Tibial nerve (tissue), 4 donors: ENCODE measurements at regions not wholly inside any gene's neighbourhood (a gene's known extent, or its start where the extent isn't known, plus 50 kb on each side); places are given as distances from the start of the nearest gene placed in this dataset.

Experiments
- DNase-seq, 2 donors: peaks; one replicate each; pipeline ENCODE4 v3.0.0-alpha.2; 2019; ENCODE audit warnings: low spot score in 2 of 2
- H3K27ac ChIP-seq, 4 donors: fragments of 200-600 bp; sonication (generic) in 3 of 4; one replicate each; pipeline ENCODE4 v1.5.1; 2017 to 2019; ENCODE audit warnings: mild to moderate bottlenecking in 1 of 4
- H3K27me3 ChIP-seq, 2 donors: fragments of 200-600 bp; sonication (generic) in 1 of 2; one replicate each; pipeline versions ENCODE4 v1.5.1 to v1.6.0; 2017 to 2019
- H3K36me3 ChIP-seq, 3 donors: fragments of 200-600 bp; sonication (generic); one replicate each; pipeline ENCODE4 v1.5.1; 2018 to 2019
- H3K4me1 ChIP-seq, 4 donors: fragments of 200-600 bp; sonication (generic) in 3 of 4; one replicate each; pipeline ENCODE4 v1.5.1; 2017 to 2019
- H3K4me3 ChIP-seq, 4 donors: fragments of 200-600 bp; sonication (generic) in 3 of 4; one replicate each; pipeline ENCODE4 v1.5.1; 2017 to 2019; ENCODE audit warnings: mild to moderate bottlenecking in 1 of 4, moderate library complexity in 1 of 4
- H3K9me3 ChIP-seq, 4 donors: fragments of 200-600 bp; sonication (generic) in 3 of 4; one replicate each; pipeline ENCODE4 v1.5.1; 2017 to 2019
- EP300 ChIP-seq, 2 donors: sonication (generic); formaldehyde crosslinking; IDR thresholded peaks; one replicate each; pipeline ENCODE4 v1.6.1; 2017; ENCODE audit warnings: antibody characterized with exemption in 2 of 2, mild to moderate bottlenecking in 1 of 2
- POLR2A ChIP-seq, 2 donors: fragments of 450-650 bp; IDR thresholded peaks; one replicate each; pipeline ENCODE4 v1.6.1; 2017; ENCODE audit warnings: antibody characterized with exemption in 2 of 2, mild to moderate bottlenecking in 2 of 2, moderate library complexity in 2 of 2
- WGBS, 2 donors: methylation state at CpG; one replicate each; pipeline ENCODE4 v1.1.5; 2018; 5-methylcytosine and 5-hydroxymethylcytosine counted together
- TF ChIP-seq, protein P1 (sequence below), 5 experiments: fragments of 200-600 bp in 3 of 5; fragments of 450-650 bp in 2 of 5; sonication (generic) in 3 of 5; IDR thresholded peaks; one replicate each; pipeline ENCODE4 v1.5.1; 2016 to 2019; ENCODE audit warnings: antibody characterized with exemption in 5 of 5, mild to moderate bottlenecking in 3 of 5, moderate library complexity in 2 of 5

DNA sequence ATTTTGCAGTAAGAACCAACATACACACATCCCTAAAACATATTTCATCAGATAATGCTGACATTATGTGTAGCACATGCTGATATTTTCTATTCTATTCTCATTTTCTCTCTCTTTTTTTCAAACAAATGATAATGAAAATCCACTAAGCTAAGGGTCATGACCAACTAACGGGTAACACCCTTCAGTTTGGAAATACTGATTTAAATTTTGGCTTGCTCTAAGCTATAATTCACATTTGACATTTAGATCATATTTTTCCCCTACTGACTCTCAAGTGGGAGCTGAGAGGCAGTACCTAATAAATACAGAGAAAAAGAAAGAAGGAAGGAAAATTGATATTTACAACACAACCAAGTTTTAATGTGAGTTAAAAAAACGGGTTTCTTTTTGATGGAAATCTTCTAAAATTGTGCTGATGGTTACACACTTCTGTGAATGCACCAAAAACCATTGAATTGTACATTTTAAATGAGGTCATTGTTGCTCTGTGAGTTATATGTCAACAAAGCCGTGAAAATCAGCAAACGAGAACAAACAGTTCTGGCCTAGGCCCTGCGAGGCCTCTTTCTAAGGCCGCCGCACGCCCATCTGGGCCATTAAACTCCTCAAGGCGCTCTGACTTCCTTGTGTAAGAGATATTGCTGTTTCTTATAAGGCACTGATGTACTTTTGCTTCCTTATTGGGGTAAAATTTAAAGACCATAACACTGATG lies 124.2 kb downstream of the GALR1 start:
- Histone ChIP-seq H3K27me3 (no peaks in the 10 kb centered on the region), H3K36me3 (no peaks in the 10 kb centered on the region), H3K4me3 (no peak overlapping the region), H3K9me3 (peaks cover 0 to 14% (median 0%) of the 10 kb centered on the region in 4 donors), H3K27ac (peak overlapping the region; percentile 38 to 76 (median 65)), H3K4me1 (peaks cover 0 to 5% (median 0%) of the 10 kb centered on the region in 4 donors)
- WGBS, 2 donors, result 28 to 32% methylated on average over 9 of the region's 9 CpGs
- DNase-seq, result peak; percentile 29 to 40
- TF ChIP-seq EP300 (IDR thresholded peaks at IDR 0.05) (peak in 1 of 2 donors; percentile 48), POLR2A (IDR thresholded peaks at IDR 0.05) (no peak)

DNA sequence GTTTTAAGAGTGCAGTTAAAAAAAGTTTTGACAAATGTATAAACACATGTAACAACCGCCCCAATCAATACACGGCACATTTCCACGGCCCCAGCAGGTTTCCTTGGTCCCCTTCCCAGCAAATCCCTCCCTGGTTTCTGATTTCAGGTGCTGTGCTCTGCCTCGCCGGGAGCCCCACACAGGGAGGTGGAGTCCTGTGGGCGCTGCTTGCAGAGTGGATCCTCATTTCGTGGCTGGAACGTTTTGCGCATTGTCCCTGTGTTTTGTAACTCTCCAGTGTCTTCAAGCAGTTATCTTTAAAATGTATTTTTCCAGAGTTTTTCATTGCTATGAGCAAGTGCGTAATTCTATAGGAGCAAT lies 124.8 kb downstream of the GALR1 start:
- 51 to 63% methylated on average over 10 of the region's 10 CpGs for WGBS, 2 donors
- H3K36me3 ChIP-seq, result no peaks in the 10 kb centered on the region
- H3K4me1 ChIP-seq, result peaks cover 0 to 5% (median 0%) of the 10 kb centered on the region in 4 donors
- no peaks in the 10 kb centered on the region for H3K27me3 ChIP-seq
- TF ChIP-seq POLR2A (IDR thresholded peaks at IDR 0.05), result no peak
- no peak for TF ChIP-seq EP300 (IDR thresholded peaks at IDR 0.05)
- TF ChIP-seq, protein P1, sequence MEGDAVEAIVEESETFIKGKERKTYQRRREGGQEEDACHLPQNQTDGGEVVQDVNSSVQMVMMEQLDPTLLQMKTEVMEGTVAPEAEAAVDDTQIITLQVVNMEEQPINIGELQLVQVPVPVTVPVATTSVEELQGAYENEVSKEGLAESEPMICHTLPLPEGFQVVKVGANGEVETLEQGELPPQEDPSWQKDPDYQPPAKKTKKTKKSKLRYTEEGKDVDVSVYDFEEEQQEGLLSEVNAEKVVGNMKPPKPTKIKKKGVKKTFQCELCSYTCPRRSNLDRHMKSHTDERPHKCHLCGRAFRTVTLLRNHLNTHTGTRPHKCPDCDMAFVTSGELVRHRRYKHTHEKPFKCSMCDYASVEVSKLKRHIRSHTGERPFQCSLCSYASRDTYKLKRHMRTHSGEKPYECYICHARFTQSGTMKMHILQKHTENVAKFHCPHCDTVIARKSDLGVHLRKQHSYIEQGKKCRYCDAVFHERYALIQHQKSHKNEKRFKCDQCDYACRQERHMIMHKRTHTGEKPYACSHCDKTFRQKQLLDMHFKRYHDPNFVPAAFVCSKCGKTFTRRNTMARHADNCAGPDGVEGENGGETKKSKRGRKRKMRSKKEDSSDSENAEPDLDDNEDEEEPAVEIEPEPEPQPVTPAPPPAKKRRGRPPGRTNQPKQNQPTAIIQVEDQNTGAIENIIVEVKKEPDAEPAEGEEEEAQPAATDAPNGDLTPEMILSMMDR (IDR thresholded peaks at IDR 0.05), result no peak
- no peak overlapping the region for H3K4me3 ChIP-seq
- peak overlapping the region; percentile 38 to 76 (median 65) for H3K27ac ChIP-seq
- DNase-seq, result no peak
- peaks cover 0 to 11% (median 0%) of the 10 kb centered on the region in 4 donors for H3K9me3 ChIP-seq

DNA sequence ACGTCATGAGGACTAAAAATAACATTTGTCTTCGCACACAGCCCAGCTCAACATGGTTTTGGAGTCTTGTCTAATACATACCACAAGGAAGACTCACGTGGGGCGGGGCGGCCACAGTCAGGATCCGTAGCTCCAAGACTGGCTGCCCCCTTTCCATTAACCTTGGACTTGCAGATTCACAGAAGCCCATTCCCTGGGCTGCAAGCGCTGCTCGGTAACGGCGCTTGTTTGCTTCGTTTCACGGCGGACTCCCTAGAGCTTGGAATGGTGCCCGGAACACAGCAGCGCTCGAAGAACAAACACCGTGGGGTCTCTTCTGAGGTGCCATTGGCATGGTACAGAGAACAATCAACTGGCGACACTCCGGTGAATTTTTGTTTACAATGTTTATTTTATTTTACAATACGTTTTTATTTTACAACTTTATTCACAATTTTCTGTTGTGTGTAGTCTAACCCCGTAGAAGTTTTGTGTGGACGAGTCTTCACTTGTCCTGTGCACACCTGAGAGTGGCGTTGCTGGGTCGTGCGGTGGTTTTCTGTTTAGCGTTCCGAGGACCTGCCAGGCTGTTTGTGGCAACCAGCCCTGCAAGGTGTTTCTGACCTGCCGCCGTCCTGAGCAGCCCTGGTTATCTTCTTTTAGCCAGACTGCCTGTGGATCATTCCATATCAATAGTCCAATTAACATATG lies 126.5 kb downstream of the GALR1 start:
- TF ChIP-seq EP300 (IDR thresholded peaks at IDR 0.05) (no peak), POLR2A (IDR thresholded peaks at IDR 0.05) (no peak)
- TF ChIP-seq, protein P1 (IDR thresholded peaks at IDR 0.05), result no peak
- Histone ChIP-seq H3K27me3 (no peaks in the 10 kb centered on the region), H3K9me3 (no peaks in the 10 kb centered on the region), H3K4me1 (peaks cover 0 to 5% (median 0%) of the 10 kb centered on the region in 4 donors), H3K36me3 (no peaks in the 10 kb centered on the region), H3K4me3 (no peak overlapping the region), H3K27ac (no peak overlapping the region)
- no peak for DNase-seq
- WGBS, 2 donors, result 85 to 90% methylated on average over 29 of the region's 29 CpGs

DNA sequence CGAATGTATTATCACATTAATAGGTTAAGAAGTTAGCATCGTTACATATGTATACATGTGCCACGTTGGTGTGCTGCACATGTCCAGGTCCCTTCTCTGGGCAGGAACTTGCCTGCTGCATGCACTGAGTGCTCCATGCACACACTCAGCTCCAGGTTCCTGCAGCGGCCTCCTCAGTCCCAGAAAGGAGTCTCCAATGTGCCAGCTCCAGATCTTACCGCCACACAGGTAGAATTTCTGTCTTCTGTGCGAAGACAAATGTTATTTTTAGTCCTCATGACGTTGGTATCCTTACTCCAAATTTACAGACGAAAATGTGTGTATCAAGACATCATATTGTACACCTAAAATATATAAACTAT lies 127.1 kb downstream of the GALR1 start:
- WGBS, 2 donors, result 86 to 88% methylated on average over 8 of the region's 8 CpGs
- no peaks in the 10 kb centered on the region for H3K36me3 ChIP-seq
- H3K4me1 ChIP-seq, result peaks cover 0 to 5% (median 0%) of the 10 kb centered on the region in 4 donors
- H3K27ac ChIP-seq, result no peak overlapping the region
- H3K27me3 ChIP-seq, result no peaks in the 10 kb centered on the region
- H3K4me3 ChIP-seq, result no peak overlapping the region
- H3K9me3 ChIP-seq, result no peaks in the 10 kb centered on the region
- no peak for DNase-seq
- TF ChIP-seq POLR2A (IDR thresholded peaks at IDR 0.05), result no peak
- TF ChIP-seq EP300 (IDR thresholded peaks at IDR 0.05), result no peak
- TF ChIP-seq, protein P1 (IDR thresholded peaks at IDR 0.05), result no peak

DNA sequence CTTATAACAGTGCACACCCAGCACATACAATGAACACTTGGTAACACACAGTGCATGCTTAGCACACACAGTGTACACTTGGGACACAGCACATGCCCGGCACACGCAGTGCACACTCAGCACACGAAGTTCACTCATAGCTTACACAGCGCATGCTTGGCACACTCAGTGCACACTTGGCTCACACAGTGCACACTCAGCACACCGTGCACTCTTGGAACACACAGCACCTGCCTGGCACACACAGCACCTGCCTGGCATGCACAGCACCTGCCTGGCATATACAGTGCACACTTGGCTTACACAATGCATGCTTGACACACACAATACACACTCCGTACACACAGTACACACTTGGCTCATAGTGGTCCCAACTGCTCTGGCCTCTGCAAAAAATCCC lies 128.2 kb downstream of the GALR1 start:
- H3K27ac ChIP-seq, result no peak overlapping the region

More for the DNA sequence above, 128.2 kb downstream of the GALR1 start:
- Histone ChIP-seq H3K36me3 (no peaks in the 10 kb centered on the region), H3K9me3 (no peaks in the 10 kb centered on the region), H3K27me3 (no peaks in the 10 kb centered on the region), H3K4me1 (peaks cover 0 to 5% (median 0%) of the 10 kb centered on the region in 4 donors), H3K4me3 (no peak overlapping the region)
- DNase-seq, result no peak
- TF ChIP-seq, protein P1 (IDR thresholded peaks at IDR 0.05), result no peak
- no peak for TF ChIP-seq EP300 (IDR thresholded peaks at IDR 0.05)
- TF ChIP-seq POLR2A (IDR thresholded peaks at IDR 0.05), result no peak
- 87 to 89% methylated on average over 5 to 6 of the region's 6 CpGs for WGBS, 2 donors
